Activated effector memory CD4-positive, alpha-beta T cell treated with Interleukin-2 at 50 U/mL for 16 hours (primary cell): ENCODE measurements at regions not wholly inside any gene's neighbourhood (a gene's known extent, or its start where the extent isn't known, plus 50 kb on each side); places are given as distances from the start of the nearest gene placed in this dataset.
"Not testable (repeated sequence)": the region's sequence is repeated elsewhere in the genome, so short reads cannot be mapped to it uniquely, and the experiment has no call there.

Experiments used
- DNase-seq: peaks from one replicate; pipeline ENCODE4 v3.0.0-alpha.2; 2020

GRCh38 chr18:78429127-78430108 lies 550.2 kb upstream of the SALL3 start:
- no peak for DNase-seq

GRCh38 chr18:78430131-78430758 lies 549.4 kb upstream of the SALL3 start:
- DNase-seq, result no peak

GRCh38 chr18:78431606-78432005 lies 548.0 kb upstream of the SALL3 start:
- DNase-seq, result no peak

GRCh38 chr18:78433562-78433961 lies 546.1 kb upstream of the SALL3 start:
- DNase-seq, result no peak

- no peak for DNase-seq
Measured at GRCh38 chr18:78436110-78436509, 543.5 kb upstream of the SALL3 start.

- DNase-seq, result not testable (repeated sequence)
Measured at GRCh38 chr18:78438235-78438634, 541.4 kb upstream of the SALL3 start.

- no peak for DNase-seq
Measured at GRCh38 chr18:78445880-78446279, 533.7 kb upstream of the SALL3 start.

GRCh38 chr18:78447211-78447610 lies 532.4 kb upstream of the SALL3 start:
- no peak for DNase-seq

GRCh38 chr18:78448106-78448505 lies 531.5 kb upstream of the SALL3 start:
- no peak for DNase-seq

- no peak for DNase-seq
Measured at GRCh38 chr18:78448591-78448990, 531.0 kb upstream of the SALL3 start.

- no peak for DNase-seq
Measured at GRCh38 chr18:78454221-78454620, 525.4 kb upstream of the SALL3 start.

GRCh38 chr18:78455386-78455785 lies 524.2 kb upstream of the SALL3 start:
- DNase-seq, result no peak

GRCh38 chr18:78457011-78457410 lies 522.6 kb upstream of the SALL3 start:
- DNase-seq, result no peak

GRCh38 chr18:78457731-78458130 lies 521.9 kb upstream of the SALL3 start:
- DNase-seq, result no peak

GRCh38 chr18:78458356-78458755 lies 521.3 kb upstream of the SALL3 start:
- no peak for DNase-seq

- DNase-seq, result no peak
Measured at GRCh38 chr18:78459668-78460067, 520.0 kb upstream of the SALL3 start.

GRCh38 chr18:78460558-78460957 lies 519.1 kb upstream of the SALL3 start:
- DNase-seq, result no peak

GRCh38 chr18:78473563-78473962 lies 506.1 kb upstream of the SALL3 start:
- no peak for DNase-seq

GRCh38 chr18:78477840-78478239 lies 501.8 kb upstream of the SALL3 start:
- DNase-seq, result no peak

- no peak for DNase-seq
Measured at GRCh38 chr18:78479443-78479842, 500.2 kb upstream of the SALL3 start.

- no peak for DNase-seq
Measured at GRCh38 chr18:78480262-78481054, 499.2 kb upstream of the SALL3 start.

GRCh38 chr18:78482378-78482777 lies 497.2 kb upstream of the SALL3 start:
- DNase-seq, result no peak

- DNase-seq, result no peak
Measured at GRCh38 chr18:78487649-78488048, 492.0 kb upstream of the SALL3 start.
